Upper lobe of right lung (tissue), 1 donor: ENCODE measurements at regions not wholly inside any gene's neighbourhood (a gene's known extent, or its start where the extent isn't known, plus 50 kb on each side); places are given as distances from the start of the nearest gene placed in this dataset.

Experiments used
- ATAC-seq: fragments of 200-7000 bp; cut with Tn5 transposase; one replicate; pipeline ENCODE4 v1.9.1; 2020; ENCODE audit warnings: mild to moderate bottlenecking, moderate library complexity
- DNase-seq: peaks from one replicate; pipeline ENCODE4 v3.0.0-alpha.2; 2020
- H3K27ac ChIP-seq: fragments of 200-600 bp; one replicate; pipeline ENCODE4 v1.8.0; 2022
- H3K27me3 ChIP-seq: fragments of 200-600 bp; one replicate; pipeline ENCODE4 v1.8.0; 2022; ENCODE audit warnings: mild to moderate bottlenecking
- H3K36me3 ChIP-seq: fragments of 200-600 bp; one replicate; pipeline ENCODE4 v1.8.0; 2022
- H3K4me1 ChIP-seq: fragments of 200-600 bp; one replicate; pipeline ENCODE4 v1.8.0; 2022
- H3K4me3 ChIP-seq: fragments of 200-600 bp; one replicate; pipeline ENCODE4 v1.8.0; 2022; ENCODE audit warnings: mild to moderate bottlenecking
- H3K9me3 ChIP-seq: fragments of 200-600 bp; one replicate; pipeline ENCODE4 v1.8.0; 2022
- intact Hi-C: fragments of 100-400 bp; cut with DNase I; formaldehyde crosslinking; loops from one replicate; pipeline ENCODE4 v1.11.0; 2022
- TF ChIP-seq, protein P1 (sequence below): fragments of 200-600 bp; IDR thresholded peaks from one replicate; pipeline ENCODE4 v1.8.0; 2022; ENCODE audit warnings: antibody characterized with exemption
- donor health status: DM: no; HTN: yes; CAD: no; lungs with severe emphysema.

DNA sequence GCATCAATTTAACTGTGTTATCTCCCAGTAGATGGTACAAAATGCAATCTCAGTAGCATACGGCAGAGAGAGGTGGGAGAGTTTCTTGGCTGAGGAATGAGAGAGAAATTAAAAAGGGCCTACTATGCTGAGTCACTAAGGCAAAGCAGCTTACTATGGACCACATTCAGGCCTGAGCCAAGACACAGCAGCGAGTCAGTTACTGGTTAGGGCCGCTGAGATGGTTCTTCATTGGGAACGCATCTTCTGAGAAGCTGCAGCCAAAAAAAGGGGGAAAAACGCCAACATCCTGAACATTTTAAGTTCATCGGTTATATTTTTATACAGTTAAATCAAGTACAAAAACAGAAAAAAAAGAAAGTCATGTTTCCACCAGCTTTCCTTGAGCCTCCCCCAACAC lies 61.1 kb upstream of the BDNF start:
- intact Hi-C loops = no loop called here
- H3K4me1 ChIP-seq = no peaks in the 10 kb centered on the region
- H3K27me3 ChIP-seq = no peaks in the 10 kb centered on the region
- no peaks in the 10 kb centered on the region for H3K36me3 ChIP-seq
- TF ChIP-seq, protein P1, sequence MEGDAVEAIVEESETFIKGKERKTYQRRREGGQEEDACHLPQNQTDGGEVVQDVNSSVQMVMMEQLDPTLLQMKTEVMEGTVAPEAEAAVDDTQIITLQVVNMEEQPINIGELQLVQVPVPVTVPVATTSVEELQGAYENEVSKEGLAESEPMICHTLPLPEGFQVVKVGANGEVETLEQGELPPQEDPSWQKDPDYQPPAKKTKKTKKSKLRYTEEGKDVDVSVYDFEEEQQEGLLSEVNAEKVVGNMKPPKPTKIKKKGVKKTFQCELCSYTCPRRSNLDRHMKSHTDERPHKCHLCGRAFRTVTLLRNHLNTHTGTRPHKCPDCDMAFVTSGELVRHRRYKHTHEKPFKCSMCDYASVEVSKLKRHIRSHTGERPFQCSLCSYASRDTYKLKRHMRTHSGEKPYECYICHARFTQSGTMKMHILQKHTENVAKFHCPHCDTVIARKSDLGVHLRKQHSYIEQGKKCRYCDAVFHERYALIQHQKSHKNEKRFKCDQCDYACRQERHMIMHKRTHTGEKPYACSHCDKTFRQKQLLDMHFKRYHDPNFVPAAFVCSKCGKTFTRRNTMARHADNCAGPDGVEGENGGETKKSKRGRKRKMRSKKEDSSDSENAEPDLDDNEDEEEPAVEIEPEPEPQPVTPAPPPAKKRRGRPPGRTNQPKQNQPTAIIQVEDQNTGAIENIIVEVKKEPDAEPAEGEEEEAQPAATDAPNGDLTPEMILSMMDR = no peak
- no peaks in the 10 kb centered on the region for H3K9me3 ChIP-seq
- H3K4me3 ChIP-seq = no peak overlapping the region
- ATAC-seq = no peak
- no peak overlapping the region for H3K27ac ChIP-seq
- DNase-seq = no peak

DNA sequence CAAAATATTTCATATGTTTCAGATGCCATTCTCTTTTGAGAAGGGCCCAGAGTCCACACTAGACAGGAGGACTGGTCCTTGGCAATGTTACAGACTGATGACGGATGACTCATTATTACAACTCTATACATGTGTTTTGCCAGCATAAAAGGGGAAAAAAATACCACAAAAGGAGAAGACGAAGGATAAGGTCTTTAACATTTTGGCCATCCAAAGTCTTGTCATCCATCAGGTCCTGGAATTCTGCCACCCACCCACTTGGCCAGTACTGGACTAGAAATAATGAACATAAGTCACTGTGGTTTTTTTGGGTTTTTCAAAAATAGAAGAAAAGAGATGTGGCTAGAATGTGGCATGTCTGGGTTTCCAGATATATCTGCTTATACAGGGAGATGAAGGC lies 57.7 kb upstream of the BDNF start:
- H3K27ac ChIP-seq = no peak overlapping the region
- no peaks in the 10 kb centered on the region for H3K9me3 ChIP-seq
- no peaks in the 10 kb centered on the region for H3K36me3 ChIP-seq
- TF ChIP-seq, protein P1 = no peak
- no peak for DNase-seq
- H3K4me1 ChIP-seq = no peaks in the 10 kb centered on the region
- no peak for ATAC-seq
- H3K4me3 ChIP-seq = no peak overlapping the region
- H3K27me3 ChIP-seq = no peaks in the 10 kb centered on the region
- intact Hi-C loops = no loop called here

DNA sequence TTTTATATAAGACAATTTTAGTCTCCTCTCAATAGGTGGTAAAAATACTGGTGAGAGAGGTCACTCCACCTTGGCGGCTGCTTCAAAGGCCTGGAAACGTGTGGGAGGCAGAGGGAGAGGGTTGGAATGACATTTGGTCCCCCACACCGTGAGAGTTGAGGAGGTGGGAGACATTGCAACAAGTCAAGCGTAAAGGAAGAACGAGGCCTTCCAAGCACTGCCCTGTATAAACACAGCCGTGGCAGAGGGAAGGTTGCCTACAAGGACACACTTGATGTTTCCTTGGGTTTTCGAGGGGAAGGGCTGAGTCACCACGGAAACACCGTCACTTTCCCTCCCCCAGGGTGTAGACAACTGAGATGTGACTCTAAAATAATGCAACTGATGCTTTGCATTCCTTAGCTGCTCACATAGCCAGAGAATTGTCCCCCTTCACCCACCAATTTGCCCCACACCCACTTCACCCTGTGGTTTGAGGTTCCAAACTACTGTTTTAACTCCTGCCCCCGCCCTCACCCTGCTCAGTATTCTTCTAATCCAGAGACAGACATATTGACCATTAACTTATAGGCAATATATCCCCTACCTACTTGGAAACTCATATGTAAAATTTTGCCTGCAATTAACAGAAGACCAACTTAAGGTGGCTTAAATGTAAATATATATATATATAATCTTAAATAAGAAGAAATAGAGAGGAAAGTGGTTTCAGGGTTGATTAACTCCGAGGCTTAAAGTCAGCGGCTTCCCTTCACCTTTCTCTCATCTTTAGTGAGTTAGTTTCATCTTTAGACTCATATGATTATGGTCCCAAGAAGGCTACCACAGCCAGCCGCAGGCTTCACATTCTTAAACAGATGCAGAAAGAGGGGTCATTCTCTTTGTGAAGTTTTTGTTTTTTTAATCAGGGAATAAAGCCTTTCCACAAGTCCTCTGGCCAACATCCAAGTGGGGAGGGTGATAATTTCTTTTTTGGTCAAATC lies 54.1 kb upstream of the BDNF start:
- H3K27ac ChIP-seq = no peak overlapping the region
- intact Hi-C loops = no loop called here
- H3K27me3 ChIP-seq = no peaks in the 10 kb centered on the region
- H3K4me1 ChIP-seq = no peaks in the 10 kb centered on the region
- DNase-seq (no peak), ATAC-seq (no peak)
- TF ChIP-seq, protein P1 = no peak
- H3K36me3 ChIP-seq = no peaks in the 10 kb centered on the region
- no peaks in the 10 kb centered on the region for H3K9me3 ChIP-seq
- no peak overlapping the region for H3K4me3 ChIP-seq
